ENCODE measurements at regions not wholly inside any gene's neighbourhood (a gene's known extent, or its start where the extent isn't known, plus 50 kb on each side); places are given as distances from the start of the nearest gene placed in this dataset.

GRCh38 chr10:47058032-47058702 is 146.9 kb downstream of the PTPN20 start:
- DNase-seq (no peak), ATAC-seq (no peak)
- Mint-ChIP-seq H3K4me3 (no peak overlapping the region), H3K4me1 (ENCODE audit: low read depth) (peaks cover 3% of the 10 kb centered on the region), H3K36me3 (ENCODE audit: low read depth) (no peaks in the 10 kb centered on the region), H3K27me3 (no peaks in the 10 kb centered on the region), H3K9me3 (no peaks in the 10 kb centered on the region), H3K27ac (no peak overlapping the region)
- intact Hi-C loops (cut with micrococcal nuclease): no loop called here
- TF ChIP-seq CTCF (IDR thresholded peaks at IDR 0.05): no peak
- ChIA-PET POLR2A (no interaction called here), CTCF (interaction anchor here (0.8 kb wide), 1 partner anchor 75 kb away, joined by 3 read pairs; no protein-coding TSS in a partner anchor)

GRCh38 chr10:47058961-47059391 is 147.7 kb downstream of the PTPN20 start:
- ATAC-seq (no peak), DNase-seq (no peak)
- Mint-ChIP-seq H3K27me3 (no peaks in the 10 kb centered on the region), H3K4me3 (no peak overlapping the region), H3K36me3 (ENCODE audit: low read depth) (no peaks in the 10 kb centered on the region), H3K4me1 (ENCODE audit: low read depth) (peaks cover 3% of the 10 kb centered on the region), H3K27ac (no peak overlapping the region), H3K9me3 (no peaks in the 10 kb centered on the region)
- ChIA-PET CTCF (interaction anchor here (0.8 to 1.5 kb wide), 2 partner anchors 34 to 74 kb away, joined by 3 to 4 read pairs; no protein-coding TSS in a partner anchor), POLR2A (interaction anchor here (1.2 kb wide), 1 partner anchor 107 kb away, joined by 3 read pairs; no protein-coding TSS in a partner anchor)
- intact Hi-C loops (cut with micrococcal nuclease): no loop called here
- no peak for TF ChIP-seq CTCF (IDR thresholded peaks at IDR 0.05)

GRCh38 chr10:47059606-47060311 is 148.5 kb downstream of the PTPN20 start:
- Mint-ChIP-seq H3K4me1 (ENCODE audit: low read depth) (peaks cover 3% of the 10 kb centered on the region), H3K36me3 (ENCODE audit: low read depth) (no peaks in the 10 kb centered on the region), H3K27me3 (no peaks in the 10 kb centered on the region), H3K9me3 (no peaks in the 10 kb centered on the region), H3K4me3 (no peak overlapping the region), H3K27ac (no peak overlapping the region)
- ChIA-PET POLR2A (interaction anchor here (1.2 kb wide), 1 partner anchor 107 kb away, joined by 3 read pairs; no protein-coding TSS in a partner anchor), CTCF (interaction anchor here (0.9 to 1.8 kb wide), 3 partner anchors 12 to 252 kb away, joined by 4 to 7 read pairs (median 4); no protein-coding TSS in a partner anchor)
- TF ChIP-seq CTCF (IDR thresholded peaks at IDR 0.05): no peak
- no peak for ATAC-seq
- intact Hi-C loops (cut with micrococcal nuclease): no loop called here
- no peak for DNase-seq

- Mint-ChIP-seq H3K4me1 (ENCODE audit: low read depth) (peaks cover 3% of the 10 kb centered on the region), H3K27ac (no peak overlapping the region), H3K9me3 (no peaks in the 10 kb centered on the region), H3K36me3 (ENCODE audit: low read depth) (no peaks in the 10 kb centered on the region), H3K27me3 (no peaks in the 10 kb centered on the region), H3K4me3 (no peak overlapping the region)
- POLR2A ChIA-PET: no interaction called here
- CTCF ChIA-PET: interaction anchor here (0.9 to 1.8 kb wide), 3 partner anchors 12 to 251 kb away, joined by 4 to 7 read pairs (median 4); no protein-coding TSS in a partner anchor
- no peak for ATAC-seq
- intact Hi-C loops (cut with micrococcal nuclease): no loop called here
- DNase-seq: no peak
- TF ChIP-seq CTCF (IDR thresholded peaks at IDR 0.05): no peak
These were observed 149.1 kb downstream of the PTPN20 start for GRCh38 chr10:47060356-47060755.

Data from activated CD8-positive, alpha-beta T cell treated with anti-CD3 and anti-CD28 coated beads for 36 hours (primary cell).